GM23248 (cell line): ENCODE measurements at regions not wholly inside any gene's neighbourhood (a gene's known extent, or its start where the extent isn't known, plus 50 kb on each side); places are given as distances from the start of the nearest gene placed in this dataset.

ENCODE experiments used
- EZH2 ChIP-seq: fragments of 200-600 bp; sonication (generic); IDR thresholded peaks from 2 replicates; pipeline ENCODE4 v1.6.1; 2018; ENCODE audit warnings: antibody characterized with exemption, mild to moderate bottlenecking; ENCODE audit not compliant: insufficient read depth, poor library complexity, severe bottlenecking
- EZH2phosphoT487 ChIP-seq: fragments of 200-600 bp; sonication (generic); IDR thresholded peaks from 2 replicates; pipeline ENCODE4 v1.6.1; 2018; ENCODE audit warnings: antibody characterized with exemption, moderate library complexity, mild to moderate bottlenecking, low read depth; ENCODE audit not compliant: insufficient read depth

DNA sequence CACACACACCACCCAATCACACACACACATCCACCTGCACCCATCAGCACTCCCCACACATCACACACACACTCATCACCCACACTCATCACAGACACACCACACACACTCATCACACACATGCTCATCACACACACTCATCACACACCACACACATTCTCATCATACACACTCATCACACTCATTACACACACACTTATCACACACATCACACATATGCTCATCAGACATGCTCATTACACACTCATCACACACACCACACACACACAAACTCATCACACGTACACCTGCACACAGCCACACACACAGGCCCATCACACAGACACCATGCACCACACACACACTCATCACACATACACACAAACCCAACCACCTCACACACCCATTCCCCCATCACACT, 107.5 kb upstream of the C14orf180 start:
- TF ChIP-seq EZH2phosphoT487 (no peak), EZH2 (no peak)
